Suprapubic skin (tissue), 4 donors: ENCODE measurements at regions not wholly inside any gene's neighbourhood (a gene's known extent, or its start where the extent isn't known, plus 50 kb on each side); places are given as distances from the start of the nearest gene placed in this dataset.

Experiments
- DNase-seq, 2 donors: peaks; one replicate each; pipeline ENCODE4 v3.0.0-alpha.2; 2019; ENCODE audit warnings: low spot score in 2 of 2
- H3K27ac ChIP-seq: fragments of 200-600 bp; sonication (generic); one replicate; pipeline ENCODE4 v1.5.1; 2019
- H3K27me3 ChIP-seq: fragments of 200-600 bp; sonication (generic); one replicate; pipeline ENCODE4 v1.5.1; 2019
- H3K36me3 ChIP-seq: fragments of 200-600 bp; sonication (generic); one replicate; pipeline ENCODE4 v1.5.1; 2019
- H3K4me1 ChIP-seq: fragments of 200-600 bp; sonication (generic); one replicate; pipeline ENCODE4 v1.5.1; 2019
- H3K4me3 ChIP-seq: fragments of 200-600 bp; sonication (generic); one replicate; pipeline ENCODE4 v1.5.1; 2019; ENCODE audit warnings: mild to moderate bottlenecking
- H3K9me3 ChIP-seq: fragments of 200-600 bp; sonication (generic); one replicate; pipeline ENCODE4 v1.5.1; 2019
- CTCF ChIP-seq, 2 donors: fragments of 200-600 bp in 1 of 2; fragments of 450-650 bp in 1 of 2; sonication (generic) in 1 of 2; IDR thresholded peaks; one replicate each; pipeline ENCODE4 v1.5.1; 2016 to 2019; ENCODE audit warnings: antibody characterized with exemption in 2 of 2, mild to moderate bottlenecking in 1 of 2, moderate library complexity in 1 of 2
- EP300 ChIP-seq: sonication (generic); formaldehyde crosslinking; IDR thresholded peaks from one replicate; pipeline ENCODE4 v1.6.1; 2017; ENCODE audit warnings: antibody characterized with exemption
- POLR2A ChIP-seq, 2 donors: fragments of 450-650 bp; IDR thresholded peaks; one replicate each; pipeline ENCODE4 v1.6.1; 2017; ENCODE audit warnings: antibody characterized with exemption in 2 of 2, mild to moderate bottlenecking in 2 of 2, moderate library complexity in 2 of 2
- POLR2AphosphoS5 ChIP-seq, 3 donors: sonication (generic); formaldehyde crosslinking; IDR thresholded peaks; one replicate each; pipeline ENCODE4 v1.6.1; 2017; ENCODE audit warnings: antibody characterized with exemption in 3 of 3
- WGBS: methylation state at CpG from one replicate; pipeline ENCODE4 v1.1.5; 2018; 5-methylcytosine and 5-hydroxymethylcytosine counted together

GRCh38 chr20:54981175-54981574 lies 505.8 kb downstream of the DOK5 start:
- 81% methylated on average over 5 of the region's 5 CpGs for whole genome bisulfite sequencing

GRCh38 chr20:54980103-54980960 lies 504.9 kb downstream of the DOK5 start:
- Histone ChIP-seq H3K4me3 (no peak overlapping the region), H3K27me3 (no peaks in the 10 kb centered on the region), H3K9me3 (no peaks in the 10 kb centered on the region), H3K4me1 (no peaks in the 10 kb centered on the region), H3K36me3 (no peaks in the 10 kb centered on the region), H3K27ac (no peak overlapping the region)
- TF ChIP-seq EP300 (no peak), CTCF (IDR thresholded peaks at IDR 0.05) (peak in 1 of 2 donors; percentile 11)
- WGBS: 42% methylated on average over 2 of the region's 2 CpGs
- no peak for DNase-seq

More at GRCh38 chr20:54981175-54981574, 505.8 kb downstream of the DOK5 start:
- Histone ChIP-seq H3K9me3 (no peaks in the 10 kb centered on the region), H3K27me3 (no peaks in the 10 kb centered on the region), H3K4me3 (no peak overlapping the region), H3K27ac (no peak overlapping the region), H3K36me3 (no peaks in the 10 kb centered on the region), H3K4me1 (no peaks in the 10 kb centered on the region)
- no peak for DNase-seq
- TF ChIP-seq EP300 (no peak), POLR2A (IDR thresholded peaks at IDR 0.05) (no peak), POLR2AphosphoS5 (IDR thresholded peaks at IDR 0.05) (no peak), CTCF (IDR thresholded peaks at IDR 0.05) (no peak)

- Histone ChIP-seq H3K27me3 (no peaks in the 10 kb centered on the region), H3K9me3 (no peaks in the 10 kb centered on the region), H3K27ac (no peak overlapping the region), H3K4me3 (no peak overlapping the region), H3K4me1 (no peaks in the 10 kb centered on the region), H3K36me3 (no peaks in the 10 kb centered on the region)
- WGBS: 72% methylated on average over 2 of the region's 2 CpGs
- TF ChIP-seq EP300 (no peak), POLR2A (IDR thresholded peaks at IDR 0.05) (no peak), CTCF (IDR thresholded peaks at IDR 0.05) (no peak)
- DNase-seq: no peak
Observed at GRCh38 chr20:54950304-54950703, 474.9 kb downstream of the DOK5 start.

GRCh38 chr20:54941666-54942065 lies 466.3 kb downstream of the DOK5 start:
- Histone ChIP-seq H3K27me3 (no peaks in the 10 kb centered on the region), H3K27ac (no peak overlapping the region), H3K4me3 (no peak overlapping the region), H3K36me3 (no peaks in the 10 kb centered on the region), H3K9me3 (no peaks in the 10 kb centered on the region), H3K4me1 (no peaks in the 10 kb centered on the region)
- whole genome bisulfite sequencing: 84% methylated on average over 4 of the region's 4 CpGs
- TF ChIP-seq POLR2AphosphoS5 (IDR thresholded peaks at IDR 0.05): no peak
- TF ChIP-seq EP300: no peak
- TF ChIP-seq CTCF (IDR thresholded peaks at IDR 0.05): no peak
- no peak for TF ChIP-seq POLR2A (IDR thresholded peaks at IDR 0.05)
- DNase-seq: no peak

- Histone ChIP-seq H3K9me3 (no peaks in the 10 kb centered on the region), H3K36me3 (no peaks in the 10 kb centered on the region), H3K27me3 (no peaks in the 10 kb centered on the region), H3K4me3 (no peak overlapping the region), H3K27ac (no peak overlapping the region), H3K4me1 (no peaks in the 10 kb centered on the region)
- TF ChIP-seq CTCF (IDR thresholded peaks at IDR 0.05) (no peak), EP300 (no peak), POLR2AphosphoS5 (IDR thresholded peaks at IDR 0.05) (no peak), POLR2A (IDR thresholded peaks at IDR 0.05) (no peak)
- 59% methylated on average over 4 of the region's 4 CpGs for WGBS
- no peak for DNase-seq
Observed at GRCh38 chr20:54940522-54940921, 465.1 kb downstream of the DOK5 start.
